GM10248 (cell line): ENCODE measurements at regions not wholly inside any gene's neighbourhood (a gene's known extent, or its start where the extent isn't known, plus 50 kb on each side); places are given as distances from the start of the nearest gene placed in this dataset.

Experiments used
- CTCF ChIA-PET: fragments of 300-600 bp; sonication (Branson Sonifier 250); formaldehyde crosslinking; extraction: SDS; loops from one replicate; lab custom pipeline; 2021; ENCODE audit warnings: antibody characterized with exemption; lab: Yijun Ruan, JAX
- POLR2A ChIA-PET: fragments of 350-650 bp; sonication (Branson Sonifier 250); formaldehyde crosslinking; extraction: SDS; loops from one replicate; lab custom pipeline; 2020; ENCODE audit warnings: antibody characterized with exemption; lab: Yijun Ruan, JAX
- DNase-seq: peaks from one replicate; pipeline ENCODE4 v3.0.0; 2012; ENCODE audit errors: extremely low spot score
- TF ChIP-seq, protein P1 (sequence below): IDR thresholded peaks from 2 replicates; pipeline ENCODE4 v1.5.1; 2012; ENCODE audit warnings: mild to moderate bottlenecking, low read depth; ENCODE audit errors: extremely low read depth, missing control alignments, control extremely low read depth

GRCh38 chr10:43702936-43703281 is 54.2 kb upstream of the ZNF32 start:
- TF ChIP-seq, protein P1, sequence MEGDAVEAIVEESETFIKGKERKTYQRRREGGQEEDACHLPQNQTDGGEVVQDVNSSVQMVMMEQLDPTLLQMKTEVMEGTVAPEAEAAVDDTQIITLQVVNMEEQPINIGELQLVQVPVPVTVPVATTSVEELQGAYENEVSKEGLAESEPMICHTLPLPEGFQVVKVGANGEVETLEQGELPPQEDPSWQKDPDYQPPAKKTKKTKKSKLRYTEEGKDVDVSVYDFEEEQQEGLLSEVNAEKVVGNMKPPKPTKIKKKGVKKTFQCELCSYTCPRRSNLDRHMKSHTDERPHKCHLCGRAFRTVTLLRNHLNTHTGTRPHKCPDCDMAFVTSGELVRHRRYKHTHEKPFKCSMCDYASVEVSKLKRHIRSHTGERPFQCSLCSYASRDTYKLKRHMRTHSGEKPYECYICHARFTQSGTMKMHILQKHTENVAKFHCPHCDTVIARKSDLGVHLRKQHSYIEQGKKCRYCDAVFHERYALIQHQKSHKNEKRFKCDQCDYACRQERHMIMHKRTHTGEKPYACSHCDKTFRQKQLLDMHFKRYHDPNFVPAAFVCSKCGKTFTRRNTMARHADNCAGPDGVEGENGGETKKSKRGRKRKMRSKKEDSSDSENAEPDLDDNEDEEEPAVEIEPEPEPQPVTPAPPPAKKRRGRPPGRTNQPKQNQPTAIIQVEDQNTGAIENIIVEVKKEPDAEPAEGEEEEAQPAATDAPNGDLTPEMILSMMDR = no peak
- no peak for DNase-seq
- ChIA-PET POLR2A (no interaction called here), CTCF (interaction anchor here (1.2 to 1.6 kb wide), 2 partner anchors 10 to 13 kb away, joined by 3 to 6 read pairs; no protein-coding TSS in a partner anchor)

- TF ChIP-seq, protein P1 = no peak
- CTCF ChIA-PET = interaction anchor here (1.2 to 1.6 kb wide), 2 partner anchors 10 to 12 kb away, joined by 3 to 6 read pairs; no protein-coding TSS in a partner anchor
- POLR2A ChIA-PET = no interaction called here
- DNase-seq = no peak
These were observed 53.7 kb upstream of the ZNF32 start for GRCh38 chr10:43702213-43702935.

DNA sequence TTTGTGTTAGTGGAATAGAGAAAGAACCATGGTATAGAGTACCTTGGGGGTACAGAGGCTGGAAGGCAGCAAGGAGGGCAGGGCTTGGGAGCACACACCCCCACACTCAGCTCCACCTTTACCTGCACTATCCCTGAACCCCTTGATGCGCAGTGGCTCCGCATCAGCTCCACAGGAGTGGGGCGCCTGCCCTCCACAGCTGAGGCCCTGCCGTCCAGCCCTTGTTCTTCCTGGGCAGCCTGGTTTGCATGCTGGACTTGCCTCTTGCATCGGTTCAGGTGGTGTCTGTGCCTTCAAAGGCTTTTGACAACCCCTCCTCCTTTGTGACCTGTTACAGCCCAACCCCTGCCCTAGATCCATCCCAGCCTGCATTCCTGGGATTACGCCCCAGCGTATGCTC is 52.6 kb upstream of the ZNF32 start:
- POLR2A ChIA-PET = no interaction called here

DNA sequence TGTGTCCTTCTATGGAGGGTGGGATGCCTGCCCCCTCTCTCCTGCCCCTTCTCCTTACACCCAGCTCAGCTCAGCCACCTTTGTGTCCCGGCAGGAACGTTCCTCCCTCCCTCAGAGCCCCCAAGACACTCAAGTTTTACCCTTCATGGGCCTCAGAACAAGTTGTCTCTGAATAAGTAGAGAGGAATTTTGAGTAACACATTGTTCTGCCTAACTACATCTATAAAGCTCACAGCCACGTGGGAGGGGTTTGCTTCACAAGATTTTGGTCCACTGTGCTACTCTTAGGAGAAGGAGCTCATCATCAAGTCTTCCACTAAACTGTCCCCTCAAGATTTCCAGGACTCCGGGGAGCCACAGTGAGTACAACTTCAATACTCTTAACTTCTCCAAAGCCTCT is 51.6 kb upstream of the ZNF32 start:
- TF ChIP-seq, protein P1 = no peak
- ChIA-PET POLR2A (no interaction called here), CTCF (interaction anchor here (1.0 to 1.6 kb wide), 4 partner anchors 11 to 700 kb away, joined by 3 to 5 read pairs (median 4); no protein-coding TSS in a partner anchor)
- no peak for DNase-seq

More for the DNA sequence above, 52.6 kb upstream of the ZNF32 start:
- TF ChIP-seq, protein P1 = no peak
- CTCF ChIA-PET = interaction anchor here (1.6 kb wide), 1 partner anchor 12 kb away, joined by 5 read pairs; no protein-coding TSS in a partner anchor
- DNase-seq = no peak

DNA sequence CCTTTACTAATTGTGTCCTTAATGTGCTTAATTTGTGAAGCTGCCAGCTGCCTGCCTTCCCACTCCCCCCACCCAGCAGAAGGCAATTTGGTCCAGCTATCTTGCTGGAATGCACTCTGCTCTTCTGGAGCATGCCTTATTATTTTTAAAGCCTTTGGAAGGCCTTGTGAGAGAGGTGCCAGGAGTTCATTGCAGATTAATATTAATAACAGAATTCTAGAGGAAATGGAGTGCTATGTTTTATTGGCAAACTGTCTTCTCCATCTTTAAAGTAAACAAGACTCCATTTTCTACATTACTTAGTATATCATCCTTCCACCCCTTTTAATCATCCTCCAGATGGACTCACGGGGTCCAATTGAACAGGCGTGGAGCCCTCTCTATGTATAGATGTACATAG is 50.8 kb upstream of the ZNF32 start:
- CTCF ChIA-PET = interaction anchor here (1.0 to 1.4 kb wide), 3 partner anchors 16 to 701 kb away, joined by 3 to 5 read pairs (median 4); no protein-coding TSS in a partner anchor
- POLR2A ChIA-PET = no interaction called here

More for the DNA sequence above, 50.8 kb upstream of the ZNF32 start:
- no peak for DNase-seq
- TF ChIP-seq, protein P1 = no peak
